ENCODE measurements at regions not wholly inside any gene's neighbourhood (a gene's known extent, or its start where the extent isn't known, plus 50 kb on each side); places are given as distances from the start of the nearest gene placed in this dataset.

DNA sequence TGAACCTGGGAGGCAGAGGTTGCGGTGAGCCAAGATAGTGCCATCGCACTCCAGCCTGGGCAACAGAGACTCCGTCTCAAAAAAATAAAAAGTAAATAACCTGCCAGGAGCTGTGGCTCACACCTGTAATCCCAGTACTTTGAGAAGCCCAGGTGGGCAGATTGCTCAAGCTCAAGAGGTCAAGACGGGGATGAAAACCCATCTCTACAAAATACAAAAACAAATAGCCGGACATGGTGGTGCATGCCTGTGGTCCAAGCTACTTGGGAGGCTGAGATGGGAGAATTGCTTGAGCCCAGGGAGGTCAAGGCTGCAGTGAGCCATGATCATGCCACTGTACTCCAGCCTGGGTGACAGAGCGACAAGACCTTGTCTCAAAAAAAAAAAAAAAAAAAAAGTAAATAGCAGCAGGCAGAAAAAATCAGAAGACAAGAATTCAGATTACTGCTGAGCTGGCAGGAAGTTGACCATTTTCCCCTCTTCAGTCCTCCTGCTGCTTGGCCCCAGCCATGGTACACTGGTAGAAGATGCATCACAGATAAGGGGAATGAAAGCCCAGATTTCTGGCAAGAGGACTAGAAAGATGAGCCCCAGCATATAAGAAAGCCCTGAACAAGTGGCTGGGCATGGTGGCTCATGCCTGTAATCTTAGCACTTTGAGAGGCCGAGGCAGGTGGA lies 97.6 kb downstream of the TOMM20 start:
- ChIA-PET POLR2A (no interaction called here), RAD21 (ENCODE audit: low non-redundant PET in 1 of 2, low total read pairs in 2 of 2, uncharacterized antibody in 2 of 2, unreplicated experiment in 2 of 2) (no interaction called here), CTCF (no interaction called here)
- no peaks in the 10 kb centered on the region for H3K9me2 ChIP-seq (ENCODE audit: insufficient read depth)
- H4K20me1 ChIP-seq (ENCODE audit: insufficient read depth), result no peaks in the 10 kb centered on the region
- no peak overlapping the region for H2AFZ ChIP-seq (ENCODE audit: low read depth, low read length, poor library complexity, severe bottlenecking)
- H3K9ac ChIP-seq (ENCODE audit: low read length), result no peak overlapping the region
- H3K27me3 ChIP-seq (ENCODE audit: insufficient read depth, low read length), result no peaks in the 10 kb centered on the region
- TF ChIP-seq EGR1 (IDR thresholded peaks at IDR 0.05; ENCODE audit: low read depth) (no peak), SIN3A (IDR thresholded peaks at IDR 0.05; ENCODE audit: low read depth) (no peak), ELF1 (IDR thresholded peaks at IDR 0.05; ENCODE audit: borderline replicate concordance, low read depth) (no peak), SP1 (IDR thresholded peaks at IDR 0.05; ENCODE audit: low read depth) (no peak), RAD21 (IDR thresholded peaks at IDR 0.05; ENCODE audit: low read depth) (no peak), POLR2AphosphoS5 (IDR thresholded peaks at IDR 0.05; ENCODE audit: low read depth, low read length) (no peak), POLR2A (IDR thresholded peaks at IDR 0.05; ENCODE audit: borderline replicate concordance, extremely low read depth, insufficient read depth, insufficient read length) (no peak), CEBPB (IDR thresholded peaks at IDR 0.05; ENCODE audit: low read depth) (no peak), YY1 (IDR thresholded peaks at IDR 0.05; ENCODE audit: extremely low read depth, insufficient replicate concordance, low read depth, low read length) (no peak), ZNF274 (IDR thresholded peaks at IDR 0.05; ENCODE audit: low read depth, low read length) (no peak), JUND (IDR thresholded peaks at IDR 0.05) (no peak), FOSL1 (IDR thresholded peaks at IDR 0.05; ENCODE audit: low read depth) (no peak), EZH2 (IDR thresholded peaks at IDR 0.05) (no peak)
- TF ChIP-seq, protein P1, sequence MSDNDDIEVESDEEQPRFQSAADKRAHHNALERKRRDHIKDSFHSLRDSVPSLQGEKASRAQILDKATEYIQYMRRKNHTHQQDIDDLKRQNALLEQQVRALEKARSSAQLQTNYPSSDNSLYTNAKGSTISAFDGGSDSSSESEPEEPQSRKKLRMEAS (IDR thresholded peaks at IDR 0.05), result no peak
- TF ChIP-seq, protein P2, sequence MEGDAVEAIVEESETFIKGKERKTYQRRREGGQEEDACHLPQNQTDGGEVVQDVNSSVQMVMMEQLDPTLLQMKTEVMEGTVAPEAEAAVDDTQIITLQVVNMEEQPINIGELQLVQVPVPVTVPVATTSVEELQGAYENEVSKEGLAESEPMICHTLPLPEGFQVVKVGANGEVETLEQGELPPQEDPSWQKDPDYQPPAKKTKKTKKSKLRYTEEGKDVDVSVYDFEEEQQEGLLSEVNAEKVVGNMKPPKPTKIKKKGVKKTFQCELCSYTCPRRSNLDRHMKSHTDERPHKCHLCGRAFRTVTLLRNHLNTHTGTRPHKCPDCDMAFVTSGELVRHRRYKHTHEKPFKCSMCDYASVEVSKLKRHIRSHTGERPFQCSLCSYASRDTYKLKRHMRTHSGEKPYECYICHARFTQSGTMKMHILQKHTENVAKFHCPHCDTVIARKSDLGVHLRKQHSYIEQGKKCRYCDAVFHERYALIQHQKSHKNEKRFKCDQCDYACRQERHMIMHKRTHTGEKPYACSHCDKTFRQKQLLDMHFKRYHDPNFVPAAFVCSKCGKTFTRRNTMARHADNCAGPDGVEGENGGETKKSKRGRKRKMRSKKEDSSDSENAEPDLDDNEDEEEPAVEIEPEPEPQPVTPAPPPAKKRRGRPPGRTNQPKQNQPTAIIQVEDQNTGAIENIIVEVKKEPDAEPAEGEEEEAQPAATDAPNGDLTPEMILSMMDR (IDR thresholded peaks at IDR 0.05 in 2 of 3, conservative IDR thresholded peaks at IDR 0.05 in 1 of 3; ENCODE audit: borderline replicate concordance in 1 of 3, insufficient read depth in 1 of 3, low read depth in 2 of 3, low read length in 2 of 3), result no peak
- TF ChIP-seq, protein P3, sequence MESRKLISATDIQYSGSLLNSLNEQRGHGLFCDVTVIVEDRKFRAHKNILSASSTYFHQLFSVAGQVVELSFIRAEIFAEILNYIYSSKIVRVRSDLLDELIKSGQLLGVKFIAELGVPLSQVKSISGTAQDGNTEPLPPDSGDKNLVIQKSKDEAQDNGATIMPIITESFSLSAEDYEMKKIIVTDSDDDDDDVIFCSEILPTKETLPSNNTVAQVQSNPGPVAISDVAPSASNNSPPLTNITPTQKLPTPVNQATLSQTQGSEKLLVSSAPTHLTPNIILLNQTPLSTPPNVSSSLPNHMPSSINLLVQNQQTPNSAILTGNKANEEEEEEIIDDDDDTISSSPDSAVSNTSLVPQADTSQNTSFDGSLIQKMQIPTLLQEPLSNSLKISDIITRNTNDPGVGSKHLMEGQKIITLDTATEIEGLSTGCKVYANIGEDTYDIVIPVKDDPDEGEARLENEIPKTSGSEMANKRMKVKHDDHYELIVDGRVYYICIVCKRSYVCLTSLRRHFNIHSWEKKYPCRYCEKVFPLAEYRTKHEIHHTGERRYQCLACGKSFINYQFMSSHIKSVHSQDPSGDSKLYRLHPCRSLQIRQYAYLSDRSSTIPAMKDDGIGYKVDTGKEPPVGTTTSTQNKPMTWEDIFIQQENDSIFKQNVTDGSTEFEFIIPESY (IDR thresholded peaks at IDR 0.05; ENCODE audit: extremely low read depth, insufficient replicate concordance, low read length), result no peak
- BruUV-seq (replicated peaks), result no TSS peak
- H3K4me3 ChIP-seq (replicated peaks in 1 of 2; ENCODE audit: low read depth in 1 of 2, low read length in 2 of 2), result no peak overlapping the region
- intact Hi-C loops (cut with micrococcal nuclease), result no loop called here
- H3K36me3 ChIP-seq (ENCODE audit: control insufficient read depth in 1 of 2, insufficient read depth in 2 of 2, low read length in 2 of 2), result no peaks in the 10 kb centered on the region
- H3K4me2 ChIP-seq (ENCODE audit: low read length), result no peak overlapping the region
- H3K4me1 ChIP-seq (ENCODE audit: control insufficient read depth in 1 of 2, insufficient read depth in 2 of 2, low read length in 2 of 2), result peaks cover 8 to 12% of the 10 kb centered on the region in 2 experiments
- no peak for DNase-seq (ENCODE audit: low read depth, low spot score)
- H3K79me2 ChIP-seq (ENCODE audit: insufficient read depth, low read length), result no peaks in the 10 kb centered on the region
- H3K9me3 ChIP-seq (ENCODE audit: control insufficient read depth in 1 of 2, insufficient read depth in 1 of 2, low read depth in 1 of 2, low read length in 2 of 2), result no peaks in the 10 kb centered on the region
- H3K27ac ChIP-seq (ENCODE audit: low read depth, low read length), result no peak overlapping the region
- ATAC-seq, result no peak
